ENCODE measurements at regions not wholly inside any gene's neighbourhood (a gene's known extent, or its start where the extent isn't known, plus 50 kb on each side); places are given as distances from the start of the nearest gene placed in this dataset.
"Not testable (repeated sequence)": the region's sequence is repeated elsewhere in the genome, so short reads cannot be mapped to it uniquely, and the experiment has no call there.

DNA sequence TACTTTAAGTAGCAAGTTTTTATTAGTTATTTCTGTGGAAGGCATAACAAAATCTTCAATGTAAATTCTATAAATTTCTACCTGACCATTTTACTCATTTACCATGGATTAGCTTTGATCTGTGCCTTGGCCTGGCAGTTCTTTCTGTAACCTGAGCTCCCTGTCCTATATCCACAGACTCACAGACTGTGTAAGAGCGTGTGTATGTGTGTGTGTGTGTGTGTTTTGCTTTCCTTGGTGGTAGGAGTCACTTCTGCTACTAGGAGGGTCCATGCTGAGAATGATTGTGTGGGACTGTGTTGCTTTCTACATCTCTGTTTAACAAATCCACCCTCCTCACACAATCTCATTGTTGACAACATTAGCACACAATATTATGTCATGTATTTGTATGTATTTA is 221.2 kb upstream of the PELI2 start:
- no peak for DNase-seq (ENCODE audit: low read depth in 2 of 2)

DNA sequence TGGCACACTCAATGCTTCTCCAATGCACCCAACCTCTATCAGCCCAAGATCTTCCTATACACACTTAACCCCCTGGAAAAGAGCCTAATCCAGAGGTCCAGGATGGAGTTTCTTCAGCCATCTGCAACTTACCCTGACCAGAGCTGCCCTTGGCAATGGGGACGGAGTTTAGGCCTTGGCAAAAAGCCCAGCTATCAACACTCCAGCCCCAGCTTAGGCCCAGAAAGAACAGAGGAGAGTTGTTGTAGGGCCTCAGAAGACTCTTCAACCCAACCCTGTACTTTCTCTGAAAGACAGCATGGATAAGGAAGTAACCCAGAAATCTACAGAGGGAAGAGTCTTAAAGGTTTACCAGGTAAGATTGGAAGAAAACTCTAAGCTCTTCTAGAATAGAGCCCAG is 219.3 kb upstream of the PELI2 start:
- DNase-seq (ENCODE audit: low read depth in 2 of 2) = no peak

DNA sequence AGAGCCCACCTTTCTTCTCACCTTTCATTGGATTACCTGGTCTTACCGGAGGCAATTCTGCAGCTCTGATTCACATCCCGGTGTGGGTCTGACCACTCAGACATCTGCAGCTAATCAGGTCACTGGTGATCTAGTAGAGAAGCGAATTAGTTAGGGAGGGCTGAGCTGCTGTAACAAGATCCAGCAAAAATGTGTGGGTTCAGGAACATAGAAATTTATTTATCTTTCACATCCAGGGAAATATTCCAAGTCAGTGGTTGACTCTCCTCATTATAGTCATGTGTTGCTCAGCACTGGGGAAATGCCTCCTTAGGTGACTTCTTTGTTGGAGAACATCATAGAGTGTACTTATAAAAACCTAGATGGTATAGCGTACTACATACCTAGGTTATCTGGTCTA is 218.7 kb upstream of the PELI2 start:
- DNase-seq (ENCODE audit: low read depth in 2 of 2) = no peak

DNA sequence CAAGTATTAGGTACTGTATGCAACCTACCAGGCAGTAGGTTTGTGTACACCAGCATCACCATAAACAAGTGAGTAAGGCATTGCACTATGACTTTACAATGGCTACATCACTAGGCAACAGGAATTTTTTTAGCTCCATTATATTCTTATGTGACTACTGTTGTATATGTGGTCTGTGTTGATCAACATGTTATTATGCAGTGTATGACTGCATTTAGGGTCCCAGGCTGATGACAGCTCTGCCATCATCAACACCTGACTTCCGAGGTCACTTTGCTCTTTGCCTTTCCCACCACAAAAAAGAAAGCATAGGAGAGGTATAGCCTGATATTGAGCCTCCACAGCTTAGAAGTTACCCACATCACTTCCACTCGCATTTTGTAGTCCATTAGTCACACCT is 217.5 kb upstream of the PELI2 start:
- DNase-seq (ENCODE audit: low read depth in 2 of 2) = no peak

DNA sequence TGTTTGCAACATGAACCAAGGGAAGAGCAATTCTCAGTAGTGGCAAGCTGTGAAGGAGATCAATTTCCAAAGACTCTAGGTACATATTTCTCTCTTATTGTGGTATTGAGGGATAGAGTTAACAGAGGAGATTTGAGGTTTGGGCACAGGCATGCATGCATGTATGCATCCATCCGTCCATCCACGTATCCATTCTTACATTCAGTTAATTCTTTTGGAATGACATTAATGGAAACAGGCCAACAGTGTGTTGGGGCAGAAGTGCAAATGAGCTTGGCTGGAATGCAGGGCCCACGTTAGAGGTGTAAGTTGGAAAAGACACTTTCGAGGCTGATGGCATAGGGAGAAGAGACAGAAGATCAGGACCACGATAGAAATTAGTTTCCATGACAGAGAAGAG is 216.9 kb upstream of the PELI2 start:
- DNase-seq (ENCODE audit: low read depth in 2 of 2) = no peak

DNA sequence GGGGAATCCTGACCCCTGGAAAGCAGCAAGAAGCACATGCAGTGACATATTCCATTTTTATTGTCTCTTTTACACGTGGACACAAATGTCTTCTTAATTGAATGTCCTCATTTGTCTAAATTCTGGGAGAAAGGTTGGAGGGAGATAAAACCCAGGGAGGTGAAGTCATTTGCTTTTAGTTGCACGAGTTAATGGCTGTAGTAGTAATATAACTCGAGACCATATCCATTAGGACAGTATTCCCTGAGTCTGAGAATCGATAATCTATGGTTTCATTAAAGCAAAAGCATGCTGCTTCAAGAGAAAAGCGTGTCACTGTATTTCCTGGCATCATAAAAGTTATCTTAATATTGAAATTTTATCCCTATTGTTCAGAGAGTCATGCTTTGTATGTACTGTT is 216.0 kb upstream of the PELI2 start:
- no peak for DNase-seq (ENCODE audit: low read depth in 2 of 2)

DNA sequence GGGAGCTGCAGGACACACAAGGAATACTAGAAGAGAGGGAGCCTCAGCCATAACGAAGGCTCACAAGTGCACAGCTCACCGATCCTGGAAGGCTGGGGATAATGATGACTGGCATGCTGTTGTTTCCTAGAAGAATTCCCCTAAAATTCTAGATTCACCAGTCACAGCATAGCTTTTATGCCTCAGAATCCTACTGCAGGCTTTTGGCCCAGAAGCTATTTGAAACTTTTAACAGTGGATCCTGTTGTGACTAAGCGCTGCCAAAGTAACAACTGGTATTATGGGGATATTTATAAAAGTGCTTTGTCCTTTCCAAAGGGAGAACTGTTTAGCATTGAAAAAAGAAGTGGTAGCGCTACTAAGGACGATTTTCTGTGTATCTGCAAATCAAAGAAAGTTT is 214.1 kb upstream of the PELI2 start:
- no peak for DNase-seq (ENCODE audit: low read depth in 2 of 2)

DNA sequence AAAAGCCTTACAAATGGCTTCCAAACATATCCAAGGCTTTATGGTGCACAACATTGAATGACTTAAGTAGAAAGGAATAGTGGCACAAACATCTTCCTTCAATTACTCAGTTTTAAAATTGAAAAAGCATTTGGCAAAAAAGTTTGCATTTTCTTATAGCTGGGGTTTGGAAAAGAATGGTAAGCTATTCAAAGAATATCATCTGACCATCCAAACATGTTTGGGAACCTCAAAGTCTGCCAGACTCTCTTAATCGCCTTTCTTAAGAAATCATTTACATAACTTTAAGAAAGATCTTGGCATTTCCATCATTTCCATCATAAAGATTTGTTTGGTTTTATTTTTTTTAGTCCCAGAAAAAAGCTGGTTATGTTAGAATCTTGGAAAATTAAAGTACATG is 210.1 kb upstream of the PELI2 start:
- DNase-seq (ENCODE audit: low read depth in 2 of 2) = no peak

DNA sequence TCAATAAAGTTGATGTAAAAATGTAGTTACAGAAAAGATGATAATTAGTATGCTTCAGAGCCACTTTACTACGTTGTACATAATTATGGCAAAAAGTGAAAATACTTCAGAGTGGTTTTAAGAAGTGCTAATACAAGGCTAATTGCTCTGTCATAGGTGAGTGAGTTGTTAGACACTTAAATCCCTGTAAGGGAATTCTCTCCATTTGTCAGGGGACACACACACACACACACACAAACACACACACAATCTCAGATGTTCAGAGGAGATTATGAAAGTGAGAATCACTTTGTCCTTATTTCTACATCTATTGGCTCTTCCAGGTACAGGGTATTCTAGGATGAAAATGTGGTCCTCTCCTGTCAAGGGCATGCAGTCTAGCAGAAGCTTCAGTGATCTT is 208.3 kb upstream of the PELI2 start:
- no peak for DNase-seq (ENCODE audit: low read depth in 2 of 2)

DNA sequence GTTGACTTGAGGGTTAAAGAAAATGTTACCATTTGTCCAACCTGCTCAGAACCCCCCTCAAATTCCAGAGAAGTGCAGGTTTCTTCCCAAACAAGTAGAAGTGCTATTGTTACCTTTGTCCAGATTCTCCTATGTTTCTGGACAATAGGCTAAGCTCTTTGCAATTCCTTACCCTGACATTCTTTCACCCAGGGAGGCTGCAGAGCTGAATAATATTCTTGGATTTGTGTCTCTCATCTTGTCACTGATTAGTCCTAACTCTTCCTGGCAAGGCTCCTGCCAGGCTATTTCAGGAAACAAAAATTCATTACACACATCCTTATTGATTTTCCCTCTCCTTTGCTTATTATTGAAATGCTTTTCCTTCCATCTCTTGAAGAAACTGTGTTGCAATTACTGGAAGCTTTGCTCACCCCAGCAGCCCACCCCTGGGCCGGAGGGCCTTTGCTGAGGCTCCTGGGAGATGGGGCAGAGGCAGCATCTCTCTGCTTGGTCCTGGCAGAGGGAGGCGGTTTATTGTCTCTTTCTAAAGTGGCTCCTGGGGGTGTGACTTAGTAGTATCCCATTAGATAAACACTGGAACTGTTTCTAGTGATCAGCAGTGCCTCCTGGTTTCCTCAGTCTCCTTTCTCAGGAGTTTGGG is 207.5 kb upstream of the PELI2 start:
- no peak for DNase-seq (ENCODE audit: low read depth in 2 of 2)

DNA sequence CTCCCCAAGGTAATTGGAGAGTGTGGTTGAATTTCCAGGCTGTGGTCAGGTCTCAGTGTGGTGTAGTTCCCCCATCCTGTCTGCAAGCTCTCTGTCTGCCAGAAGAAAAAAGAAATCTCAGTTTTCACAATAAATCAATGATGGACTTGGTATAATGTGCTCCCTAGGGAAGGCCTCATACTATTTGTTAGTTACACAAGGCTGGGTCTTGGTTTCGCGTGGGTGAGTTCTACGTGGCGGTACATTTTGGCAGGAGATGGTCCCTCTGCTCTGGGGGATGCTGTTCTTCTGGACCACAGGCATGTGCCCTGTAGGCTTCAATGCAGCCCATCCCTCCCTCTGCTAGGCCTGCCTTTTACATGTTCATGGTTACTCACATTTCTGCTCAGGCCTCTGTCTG is 206.4 kb upstream of the PELI2 start:
- DNase-seq (ENCODE audit: low read depth in 2 of 2) = no peak

DNA sequence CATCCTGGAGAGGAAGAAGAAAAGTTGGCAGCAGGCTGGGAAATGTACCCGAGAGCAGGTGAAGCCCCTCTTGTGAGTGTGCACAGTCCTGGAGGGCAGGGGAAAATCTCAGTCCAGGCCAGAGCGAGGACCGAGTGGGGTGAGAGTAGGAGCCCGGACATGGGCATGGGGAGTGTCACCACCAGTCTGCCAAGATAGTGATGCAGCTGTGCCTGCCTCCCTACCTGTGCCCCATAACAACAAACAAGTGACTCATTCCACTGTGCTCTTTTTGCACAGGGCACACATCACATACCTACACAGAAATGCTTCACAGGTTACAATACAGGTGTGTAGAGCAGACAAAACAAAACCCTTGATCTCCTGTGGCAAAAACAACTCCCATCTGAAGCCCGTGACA is 205.9 kb upstream of the PELI2 start:
- DNase-seq (ENCODE audit: low read depth in 2 of 2) = no peak

DNA sequence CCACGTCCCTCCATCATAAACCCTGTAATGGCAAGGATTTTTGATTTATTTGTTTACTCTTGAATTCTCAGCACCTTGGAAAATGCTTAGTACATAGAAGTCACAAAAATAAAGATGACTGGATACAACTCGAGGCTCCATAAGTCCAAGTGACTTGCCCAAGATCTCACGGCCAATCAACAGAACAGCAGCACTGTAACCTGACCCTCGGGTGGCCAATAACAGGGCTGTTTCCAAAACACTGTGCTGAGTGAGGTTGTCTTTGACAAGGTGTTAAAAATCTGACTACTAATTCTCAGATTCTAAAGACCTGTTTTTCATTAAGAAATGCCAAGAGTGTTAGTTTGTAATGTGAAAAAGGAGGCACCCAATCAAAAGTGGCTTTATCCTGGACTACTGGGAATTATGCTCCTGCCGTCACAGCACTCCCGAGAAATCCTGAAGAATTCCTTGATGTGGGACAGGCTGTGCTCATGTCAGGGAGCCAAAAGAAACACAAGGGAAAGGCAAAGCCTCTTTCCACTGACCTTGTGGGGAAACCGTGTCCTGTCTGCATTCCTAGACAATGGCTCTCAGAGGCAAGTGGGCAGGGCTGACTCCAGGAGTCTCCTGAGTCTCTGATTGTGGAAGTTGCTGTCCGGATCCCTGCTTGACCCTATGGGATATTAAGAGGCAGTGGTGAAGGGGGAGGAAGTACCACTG is 204.7 kb upstream of the PELI2 start:
- no peak for DNase-seq (ENCODE audit: low read depth in 2 of 2)

DNA sequence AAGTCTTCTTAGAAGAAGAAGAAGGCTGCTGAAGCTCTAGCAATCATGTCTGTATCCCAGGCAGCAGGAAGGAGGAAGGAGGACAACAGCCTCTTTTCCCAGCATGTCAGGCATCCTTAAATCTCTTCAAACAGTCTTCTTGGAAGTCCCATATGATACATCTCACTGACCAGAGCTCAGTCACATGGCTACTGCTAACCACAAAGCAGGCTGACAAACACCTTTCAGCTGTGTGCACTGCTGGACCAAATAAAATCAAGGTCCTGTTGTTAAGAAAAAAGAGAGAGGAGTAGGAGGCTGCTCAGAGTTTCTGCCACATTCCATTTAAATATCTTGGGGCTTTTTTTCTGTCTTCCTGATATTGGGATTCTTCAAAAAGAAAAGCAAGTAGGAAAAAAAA is 203.4 kb upstream of the PELI2 start:
- DNase-seq (ENCODE audit: low read depth in 2 of 2) = no peak

DNA sequence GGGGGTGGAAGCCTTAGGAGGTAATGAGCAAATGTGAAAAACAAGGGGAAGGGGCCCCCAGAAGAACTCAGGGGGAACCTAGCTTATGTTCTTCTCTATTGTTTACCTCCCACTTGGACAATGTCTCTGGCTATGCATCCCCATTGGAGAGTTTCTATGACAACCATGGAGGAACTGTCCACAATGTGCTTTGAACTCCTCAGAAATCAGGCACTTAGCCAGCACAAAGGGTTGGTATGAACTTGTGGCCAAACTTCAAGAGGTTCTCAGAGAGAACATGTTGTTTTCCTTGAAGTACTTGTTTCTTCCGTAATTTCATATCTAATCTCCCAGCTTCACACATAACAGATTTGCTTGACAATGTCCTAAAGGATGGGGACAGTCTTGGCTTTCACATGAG is 202.8 kb upstream of the PELI2 start:
- no peak for DNase-seq (ENCODE audit: low read depth in 2 of 2)

DNA sequence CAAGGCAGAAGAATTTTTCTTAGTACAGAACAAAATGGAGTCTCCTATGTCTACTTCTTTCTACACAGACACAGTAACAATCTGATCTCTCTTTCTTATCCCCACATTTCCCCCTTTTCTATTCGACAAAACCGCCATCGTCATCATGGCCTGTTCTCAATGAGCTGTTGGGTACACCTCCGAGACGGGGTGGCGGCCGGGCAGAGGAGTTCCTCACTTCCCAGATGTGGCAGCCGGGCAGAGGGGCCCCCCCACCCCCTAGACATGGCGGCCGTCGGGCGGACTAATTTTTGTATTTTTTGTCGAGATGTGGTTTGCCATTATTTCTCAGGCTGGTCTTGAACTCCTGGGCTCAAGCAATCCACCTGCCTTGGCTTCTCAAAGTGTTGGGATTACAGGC is 198.4 kb upstream of the PELI2 start:
- DNase-seq (ENCODE audit: low read depth in 2 of 2) = not testable (repeated sequence)

DNA sequence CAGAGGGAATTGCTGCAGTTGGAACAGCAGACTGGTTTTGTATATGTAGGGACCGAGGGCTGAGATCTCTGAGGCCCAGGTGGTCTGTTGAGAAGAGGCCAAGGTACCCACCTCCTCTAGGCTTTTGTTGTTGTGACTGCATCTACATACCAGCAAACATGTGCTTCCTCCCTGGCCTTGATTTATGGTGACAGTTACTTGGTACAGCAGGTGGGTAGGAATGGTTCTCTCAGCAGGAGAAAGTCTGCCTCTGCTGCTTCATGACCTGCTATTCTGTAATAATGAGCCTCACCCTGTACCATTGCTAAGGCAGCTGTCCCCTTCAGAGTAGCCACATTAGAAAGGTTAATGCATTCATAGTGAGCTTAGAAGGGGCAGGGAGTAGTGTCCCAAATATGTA is 196.7 kb upstream of the PELI2 start:
- DNase-seq (ENCODE audit: low read depth in 2 of 2) = no peak

DNA sequence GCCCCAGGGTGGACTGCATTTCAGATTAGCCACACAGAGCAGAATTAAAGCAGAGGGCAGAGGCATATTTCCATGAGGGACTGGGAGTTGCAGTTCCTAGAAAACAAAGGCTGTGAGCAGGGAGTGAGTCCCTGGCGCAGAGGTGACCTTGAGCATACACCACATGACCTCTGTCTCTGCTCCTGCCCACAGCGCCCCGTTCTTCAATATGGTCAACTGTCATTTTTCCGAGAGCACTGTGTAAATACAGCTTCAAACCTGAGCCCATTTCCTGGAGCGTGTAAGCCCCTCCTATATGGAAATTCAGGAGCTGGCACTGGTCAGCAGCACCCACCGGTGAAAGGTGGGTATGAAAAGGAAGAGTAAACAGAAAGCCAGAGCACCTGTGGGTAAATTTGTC is 192.2 kb upstream of the PELI2 start:
- no peak for DNase-seq (ENCODE audit: low read depth in 2 of 2)

DNA sequence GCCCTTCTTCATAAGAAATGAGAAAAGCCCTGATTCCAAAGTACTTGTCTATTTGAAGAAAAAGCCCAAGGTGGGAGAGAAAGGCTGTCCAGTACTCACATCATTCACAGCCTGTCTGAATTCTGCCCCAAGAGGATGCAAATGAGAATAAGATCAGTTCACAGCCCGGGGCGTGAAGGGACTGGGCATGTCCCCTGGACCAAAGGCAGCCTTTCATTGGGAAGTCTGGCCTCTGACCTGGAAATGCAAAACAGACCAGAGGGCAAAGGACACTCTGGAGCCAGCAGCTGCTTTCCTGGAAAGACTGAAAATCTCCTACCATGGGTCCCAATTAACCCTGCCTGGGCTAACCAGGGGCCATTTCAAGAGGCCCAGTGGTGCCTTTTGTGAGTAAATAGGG is 191.2 kb upstream of the PELI2 start:
- DNase-seq (ENCODE audit: low read depth in 2 of 2) = no peak

DNA sequence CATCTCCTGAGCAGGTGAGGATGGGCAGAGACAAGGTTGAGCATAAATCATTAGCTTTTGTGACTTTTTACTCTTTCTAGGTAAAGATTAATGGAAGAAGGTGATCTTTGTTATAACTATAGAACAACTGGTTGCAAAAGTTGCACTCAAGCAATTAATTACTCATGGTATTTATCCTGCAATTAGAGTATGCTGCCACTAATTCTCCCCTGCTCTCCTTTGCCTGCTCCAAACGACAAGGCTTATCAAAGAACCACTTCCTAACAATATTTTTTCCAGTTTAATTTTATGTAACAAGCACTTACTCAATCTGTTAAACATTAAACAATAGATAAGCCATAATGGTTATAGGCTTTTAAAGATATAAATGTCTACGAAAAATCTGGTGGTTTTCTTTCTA is 189.9 kb upstream of the PELI2 start:
- DNase-seq (ENCODE audit: low read depth in 2 of 2) = no peak

DNA sequence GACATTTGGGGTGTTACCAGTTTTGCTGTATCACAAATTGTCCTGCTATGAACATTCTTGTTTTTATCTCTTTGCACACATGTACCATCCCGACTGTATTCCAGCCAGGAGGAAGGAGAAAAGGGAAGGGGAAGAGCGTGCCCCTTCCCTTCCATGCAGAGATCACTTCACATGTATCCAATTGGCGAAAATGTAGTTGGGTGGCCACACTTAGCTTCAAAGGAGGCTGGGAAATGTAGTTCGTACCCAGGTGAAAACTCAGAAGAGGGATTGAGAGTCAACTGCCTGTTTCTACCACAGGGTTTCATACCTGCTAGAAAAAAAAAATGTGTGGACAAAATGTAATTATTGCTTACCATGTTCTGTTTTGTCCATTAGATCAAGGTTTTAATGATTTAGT is 189.1 kb upstream of the PELI2 start:
- no peak for DNase-seq (ENCODE audit: low read depth in 2 of 2)

DNA sequence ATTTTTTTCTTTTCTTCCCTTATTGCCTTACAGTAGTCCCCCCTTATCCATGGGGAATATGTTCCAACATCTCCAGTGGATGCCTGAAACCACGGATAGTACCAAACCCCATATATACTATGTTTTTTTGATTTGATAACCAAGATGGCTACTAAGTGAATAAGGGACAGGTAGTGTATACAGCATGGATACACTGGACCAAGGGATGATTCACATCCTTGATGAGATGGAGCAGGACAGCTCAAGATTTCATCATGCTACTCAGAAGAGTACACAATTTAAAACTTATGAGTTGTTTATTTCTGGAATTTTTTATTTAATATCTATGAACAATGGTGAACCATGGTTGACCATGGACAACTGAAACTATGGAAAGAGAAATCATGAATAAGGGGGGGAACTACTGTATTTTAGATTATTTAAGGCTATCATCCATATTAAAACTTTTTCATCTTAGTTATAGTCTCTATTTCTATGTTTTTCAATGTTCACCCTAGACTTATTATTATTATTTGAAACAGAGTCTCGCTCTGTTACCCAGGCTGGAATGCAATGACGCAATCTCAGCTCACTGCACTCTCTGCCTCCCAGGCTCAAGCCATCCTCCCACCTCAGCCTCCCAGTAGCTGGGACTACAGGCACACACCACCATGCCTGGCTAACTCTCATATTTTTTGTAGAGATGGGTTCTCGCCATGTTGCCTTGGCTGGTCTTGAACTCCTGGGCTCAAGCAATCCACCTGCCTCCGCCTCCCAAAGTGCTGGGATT is 188.0 kb upstream of the PELI2 start:
- no peak for DNase-seq (ENCODE audit: low read depth in 2 of 2)

DNA sequence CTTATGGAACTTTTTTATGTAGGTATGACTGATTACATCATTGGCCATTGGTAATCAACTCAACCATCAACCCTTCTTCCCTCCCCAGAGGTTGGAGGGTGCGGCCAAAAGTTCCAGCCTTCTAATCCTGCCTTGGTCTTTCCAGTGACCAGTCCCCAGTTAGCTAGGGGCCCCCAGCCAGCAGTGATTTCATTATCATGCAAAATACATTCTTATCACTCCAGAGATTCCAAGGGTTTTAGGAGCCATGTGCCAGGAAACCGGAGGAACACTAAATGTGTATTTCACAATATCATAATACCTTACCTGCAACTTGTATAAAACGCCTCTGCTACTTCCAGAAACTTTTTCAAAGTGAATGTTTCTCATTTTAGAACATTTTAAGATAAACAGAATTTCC is 181.5 kb upstream of the PELI2 start:
- DNase-seq (ENCODE audit: low read depth in 2 of 2) = no peak

Data from stimulated activated CD4-positive, alpha-beta T cell treated with anti-CD3 and anti-CD28 coated beads, Interleukin-1b, Interleukin-23, amount 100 ng/mL, for 1 hour (primary cell).